ENCODE measurements at regions not wholly inside any gene's neighbourhood (a gene's known extent, or its start where the extent isn't known, plus 50 kb on each side); places are given as distances from the start of the nearest gene placed in this dataset.

DNA sequence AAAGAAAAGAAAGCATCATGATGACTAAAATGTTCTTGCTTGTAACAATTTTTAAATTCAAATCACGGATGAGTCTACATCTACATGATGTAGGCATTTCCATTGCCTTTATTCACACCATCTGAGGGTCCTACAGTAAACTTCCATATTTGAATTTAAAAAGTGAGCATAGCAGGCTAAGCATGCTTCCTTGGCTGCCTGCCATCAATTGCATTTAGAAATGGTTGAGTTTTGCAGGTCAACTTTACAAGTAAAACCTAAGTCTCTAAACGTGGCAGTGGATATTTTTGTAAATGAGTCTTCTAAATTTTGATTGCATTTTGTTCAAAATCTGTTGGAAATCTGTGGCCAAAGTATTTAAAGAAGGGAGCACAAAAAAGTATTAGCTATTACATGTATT, 136.5 kb upstream of the PTCH1 start:
- DNase-seq, result no peak

DNA sequence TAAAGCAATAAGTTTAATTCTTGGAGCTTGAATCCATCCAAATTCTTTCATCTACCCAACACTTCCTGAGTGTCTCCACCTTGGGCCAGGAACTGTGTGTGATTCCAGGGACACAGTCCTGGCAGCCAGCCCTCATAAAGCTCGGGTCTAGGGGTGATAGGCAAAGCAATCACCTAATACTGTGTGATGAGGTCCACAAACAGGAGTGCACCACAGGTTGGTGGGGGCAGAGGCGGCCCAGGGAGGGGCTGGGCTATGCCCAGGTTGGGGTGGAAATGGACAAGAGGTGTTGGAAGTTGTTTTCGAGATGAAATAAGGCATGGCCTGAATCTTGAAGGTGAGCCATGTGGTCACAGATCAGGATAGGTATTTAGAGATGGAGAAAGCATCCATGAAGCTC, 133.9 kb upstream of the PTCH1 start:
- no peak for DNase-seq

- no peak for DNase-seq
These were observed 133.0 kb upstream of the PTCH1 start for GRCh38 chr9:95649801-95650213.

GRCh38 chr9:95648225-95648624, 131.5 kb upstream of the PTCH1 start:
- no peak for DNase-seq

GRCh38 chr9:95645992-95646391, 129.2 kb upstream of the PTCH1 start:
- no peak for DNase-seq

DNA sequence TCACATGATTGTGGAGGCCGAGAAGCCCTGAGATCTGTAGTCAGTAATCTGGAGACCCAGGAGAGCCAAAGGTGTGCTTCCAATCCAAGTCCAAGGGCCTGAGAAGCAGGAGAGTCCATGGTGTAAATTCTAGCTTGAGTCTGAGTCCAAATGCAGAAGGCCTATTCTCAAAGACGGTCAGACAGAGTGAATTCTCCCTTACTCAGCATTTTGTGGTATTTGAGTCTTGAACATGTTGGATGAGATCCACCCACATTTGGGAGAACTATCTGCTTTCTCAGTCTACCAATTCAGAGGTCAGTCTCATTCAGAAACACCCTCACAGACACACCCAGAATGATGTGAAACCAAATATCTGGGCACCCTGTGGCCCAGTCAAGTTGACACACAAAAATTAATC, 128.8 kb upstream of the PTCH1 start:
- DNase-seq, result no peak

GRCh38 chr9:95644377-95644776, 127.6 kb upstream of the PTCH1 start:
- DNase-seq, result no peak

- no peak for DNase-seq
These were observed 126.8 kb upstream of the PTCH1 start for GRCh38 chr9:95643619-95644018.

GRCh38 chr9:95642189-95642588, 125.4 kb upstream of the PTCH1 start:
- DNase-seq, result no peak

DNA sequence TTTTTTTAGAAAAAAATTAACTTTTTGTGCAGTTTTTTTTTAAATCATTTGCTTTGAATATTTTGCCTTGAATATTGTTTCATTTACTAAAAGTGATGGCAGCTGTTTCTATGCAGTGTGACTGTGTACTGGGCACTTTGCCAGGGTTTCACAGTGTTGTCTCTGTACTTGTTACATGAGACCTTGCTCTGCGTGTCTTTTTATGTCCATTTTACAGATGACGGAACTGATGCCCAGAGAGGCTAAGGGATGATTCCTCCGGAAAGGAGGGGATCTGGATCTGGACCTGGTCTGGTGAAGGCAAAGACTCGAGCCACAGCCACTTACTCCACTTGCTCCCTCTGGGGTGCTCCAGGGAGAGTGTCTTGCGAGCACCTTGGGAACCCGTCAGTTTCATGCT, 124.8 kb upstream of the PTCH1 start:
- no peak for DNase-seq

DNA sequence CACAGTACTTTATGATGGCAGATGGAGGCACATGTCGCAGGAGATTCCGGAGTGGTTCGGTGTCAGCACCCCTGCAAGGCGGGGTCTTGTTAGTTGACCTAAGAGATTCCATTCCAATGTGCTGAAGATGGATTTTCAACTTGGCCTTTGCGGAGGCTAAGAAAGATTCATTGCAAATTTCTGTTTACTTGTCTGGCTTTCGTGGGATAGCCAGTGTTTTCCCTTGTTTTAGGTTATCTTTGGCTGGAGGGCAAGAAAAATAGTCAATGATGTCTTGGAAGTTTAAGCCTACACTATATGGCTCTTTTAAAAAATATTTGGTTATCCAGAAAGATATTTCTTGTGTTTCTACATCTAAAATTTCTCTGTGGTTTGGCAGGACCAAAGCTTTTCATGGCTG, 123.6 kb upstream of the PTCH1 start:
- DNase-seq, result no peak

GRCh38 chr9:95635986-95636671, 119.4 kb upstream of the PTCH1 start:
- DNase-seq, result no peak

GRCh38 chr9:95634536-95634935, 117.8 kb upstream of the PTCH1 start:
- DNase-seq, result no peak

DNA sequence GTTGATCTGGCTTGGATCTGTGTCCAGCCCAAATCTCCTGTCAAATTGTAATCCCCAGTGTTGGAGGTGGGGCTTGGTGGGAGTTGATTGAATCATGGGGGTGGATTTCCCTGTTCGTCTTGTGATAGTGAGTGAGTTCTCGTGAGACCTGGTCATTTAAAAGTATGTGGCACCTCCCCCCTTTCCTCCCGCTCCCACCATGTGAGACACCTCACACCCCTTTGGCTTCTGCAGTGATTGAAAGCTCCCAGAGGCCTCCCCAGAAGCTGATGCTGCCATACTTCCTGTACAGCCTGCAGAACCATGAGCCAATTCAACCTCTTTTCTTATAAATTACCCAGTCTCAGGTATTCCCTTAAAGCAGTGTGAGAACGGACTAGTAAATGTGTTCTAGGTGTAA, 117.3 kb upstream of the PTCH1 start:
- DNase-seq, result no peak

DNA sequence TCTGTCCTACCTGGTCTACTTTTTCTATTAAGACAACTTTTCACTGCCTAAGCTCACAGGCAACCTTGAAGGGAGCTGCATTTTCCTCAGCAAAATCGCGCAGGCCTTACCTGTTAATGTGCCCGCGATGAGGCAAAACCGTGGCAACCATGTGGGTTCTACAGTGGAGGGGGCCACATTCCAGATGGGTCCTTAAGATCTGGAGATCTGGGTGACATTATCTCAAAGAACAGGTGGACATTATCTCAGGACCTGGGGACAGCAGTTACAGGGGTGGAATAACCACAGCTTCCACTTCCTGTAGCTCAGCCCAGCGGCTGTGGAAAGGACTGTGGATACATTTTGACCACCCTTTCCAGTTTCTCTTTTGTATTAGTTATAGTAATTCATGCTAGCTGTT, 112.8 kb upstream of the PTCH1 start:
- DNase-seq, result no peak

DNA sequence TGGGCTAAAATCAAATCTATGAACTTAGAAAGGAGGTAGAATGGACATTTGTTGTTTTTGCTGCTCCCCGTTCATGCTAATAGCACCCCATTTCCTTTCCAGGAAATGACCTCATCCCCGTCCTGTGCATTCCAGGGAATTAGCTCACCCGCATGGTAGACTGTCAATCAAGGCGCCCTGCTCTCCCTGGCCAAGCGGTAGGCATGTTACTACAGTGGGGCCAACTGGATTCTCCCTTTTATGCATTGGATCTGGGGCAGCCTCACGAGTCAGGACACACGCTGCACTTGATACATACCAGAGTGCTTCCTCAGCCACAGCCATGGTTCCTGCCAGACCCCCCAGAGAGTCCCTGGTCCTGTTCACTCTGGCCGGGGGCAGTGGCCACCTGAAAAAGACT, 111.0 kb upstream of the PTCH1 start:
- no peak for DNase-seq

DNA sequence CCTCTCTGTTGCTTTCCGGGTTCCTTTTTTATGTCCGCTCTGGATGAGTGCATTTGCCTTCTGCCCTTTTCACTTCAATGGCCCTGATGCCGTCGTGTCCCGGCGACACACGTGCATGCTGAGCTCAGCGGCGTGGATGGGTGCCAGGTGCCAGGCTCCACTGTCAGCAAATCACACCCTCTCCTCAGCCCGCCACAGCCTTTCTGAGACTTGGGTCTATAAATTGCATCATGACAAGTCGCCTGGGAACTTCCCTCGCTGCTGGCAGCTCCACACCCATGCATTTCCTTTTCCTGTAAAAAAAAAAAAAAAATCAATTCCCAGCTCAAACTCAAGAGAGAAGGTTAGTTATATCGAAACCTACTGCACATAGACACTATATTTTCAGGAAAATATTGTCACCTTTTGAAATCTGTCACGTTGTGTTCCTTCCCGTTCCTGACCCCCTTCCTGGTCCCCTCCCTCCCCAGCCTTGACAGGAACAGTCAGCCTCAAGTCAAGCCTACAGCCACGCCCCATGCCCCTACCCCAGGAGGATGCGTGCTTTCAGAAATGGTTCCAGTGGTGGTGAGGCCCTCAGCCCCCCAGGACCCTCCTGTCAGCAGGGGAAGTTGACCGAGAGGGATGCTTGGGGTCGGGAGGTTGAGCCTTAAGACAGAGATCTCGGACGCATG, 110.3 kb upstream of the PTCH1 start:
- DNase-seq, result no peak

DNA sequence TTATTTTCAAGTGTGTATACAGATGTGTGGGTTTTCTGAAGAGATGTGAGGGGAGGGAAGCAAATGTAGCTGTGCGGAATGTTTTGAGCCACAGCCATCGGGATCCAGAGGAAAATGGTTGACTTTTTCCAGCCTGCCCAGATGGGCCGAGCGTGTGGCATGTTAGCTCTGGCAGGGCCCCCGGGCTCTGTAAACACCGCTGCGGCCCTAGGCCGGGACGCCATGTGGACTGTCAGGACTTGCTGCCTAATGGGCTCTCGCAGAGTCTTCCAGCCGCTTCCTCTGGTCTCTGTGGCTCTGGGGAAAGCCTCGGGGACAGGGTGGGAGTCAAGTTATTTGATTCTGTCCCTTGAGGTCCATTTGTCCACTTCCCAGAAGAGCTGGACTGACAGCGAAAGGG, 109.6 kb upstream of the PTCH1 start:
- DNase-seq, result no peak

DNA sequence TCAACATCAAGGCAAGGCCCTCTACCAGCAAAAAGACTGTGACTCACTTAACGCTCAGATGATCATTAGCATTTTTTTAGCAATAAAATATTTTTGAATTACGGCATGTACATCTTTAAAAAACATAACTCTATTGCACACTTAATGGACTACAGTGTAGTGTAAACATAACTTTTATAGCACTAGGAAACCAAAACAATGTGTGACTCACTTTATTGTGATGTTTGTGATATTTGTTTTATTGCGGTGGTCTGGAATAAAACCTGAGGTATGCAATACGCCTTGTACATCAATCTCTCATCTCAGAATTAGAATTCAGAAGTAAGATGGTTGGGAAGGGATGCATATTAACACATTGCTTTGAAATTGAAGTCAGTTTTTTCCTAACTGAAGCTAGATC, 106.9 kb upstream of the PTCH1 start:
- no peak for DNase-seq

DNA sequence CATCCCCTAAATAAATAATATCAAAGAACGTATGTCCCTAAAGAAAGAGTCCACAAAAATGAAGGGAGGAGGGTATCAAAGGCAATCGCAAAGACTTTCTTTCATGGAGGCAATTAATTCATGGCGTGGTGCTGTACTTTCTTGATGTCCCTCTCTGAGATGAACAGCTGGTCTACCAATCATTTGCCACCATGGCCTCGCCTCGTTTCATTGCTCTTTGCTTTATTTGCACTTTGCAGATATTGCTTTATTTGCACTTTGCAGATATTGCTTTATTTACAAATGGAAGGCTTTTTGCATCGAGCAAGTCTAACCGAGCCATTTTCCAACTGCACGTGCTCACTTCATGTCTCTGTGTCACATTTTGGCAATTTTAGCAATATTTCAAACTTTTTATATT, 104.0 kb upstream of the PTCH1 start:
- no peak for DNase-seq

DNA sequence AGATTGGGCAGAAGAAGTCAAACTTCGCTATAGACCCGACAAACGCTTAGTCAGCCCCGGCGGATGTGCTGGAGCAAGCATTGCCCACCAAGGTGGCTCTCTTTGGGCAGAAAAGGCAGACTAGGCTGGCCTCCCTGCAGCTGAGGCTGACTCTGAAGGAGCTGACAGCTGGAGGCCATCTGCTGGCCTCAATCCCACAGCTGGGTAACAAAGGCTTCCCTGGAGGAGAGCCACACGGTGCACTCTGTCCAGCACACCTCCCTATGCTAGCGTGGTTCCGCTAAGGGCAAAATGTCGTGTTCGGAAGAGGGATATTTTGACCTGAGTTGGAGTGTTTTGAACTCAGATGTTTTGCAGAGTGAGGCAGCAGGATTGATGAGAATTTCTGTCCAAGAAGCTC, 103.5 kb upstream of the PTCH1 start:
- DNase-seq, result no peak

DNA sequence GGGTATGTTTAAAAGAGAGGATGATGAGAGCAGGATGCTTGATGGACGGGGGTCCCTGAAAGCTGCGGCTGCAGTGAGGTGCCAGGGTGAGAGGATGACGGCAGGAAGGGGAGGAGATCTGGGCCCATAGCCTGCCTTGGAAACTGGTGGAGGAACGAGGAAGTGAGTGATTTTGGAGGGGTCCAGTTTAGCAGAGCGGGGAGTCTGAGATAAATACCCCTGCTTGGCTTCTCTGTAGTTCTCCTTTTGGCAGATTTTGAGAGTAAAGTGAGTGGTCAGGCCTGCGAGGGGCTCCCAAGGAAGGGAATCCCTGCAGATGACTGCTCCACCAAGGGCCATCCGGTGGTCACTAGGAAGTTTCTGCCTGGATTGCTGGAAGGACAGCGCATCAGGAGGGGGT, 98.5 kb upstream of the PTCH1 start:
- DNase-seq, result no peak

DNA sequence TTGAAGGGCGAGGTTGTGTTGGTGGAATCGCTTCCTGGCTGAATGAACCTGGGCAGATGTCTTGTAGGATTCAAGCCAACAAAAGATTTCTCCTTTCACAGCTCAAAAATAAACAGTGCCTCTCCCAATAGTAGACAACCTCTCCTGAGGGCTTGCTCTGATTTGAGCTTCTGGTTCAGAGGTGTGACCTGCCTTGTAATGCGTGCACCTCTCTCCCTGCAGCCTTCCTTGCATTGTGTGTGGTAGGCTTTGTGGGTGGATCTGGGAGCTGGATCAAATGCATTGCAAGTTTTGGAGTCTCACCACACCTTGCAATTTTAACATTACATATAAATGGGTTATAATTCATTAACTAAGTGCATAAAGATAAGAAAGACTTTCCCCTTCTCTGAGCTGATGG, 96.9 kb upstream of the PTCH1 start:
- no peak for DNase-seq

- no peak for DNase-seq
These were observed 94.6 kb upstream of the PTCH1 start for GRCh38 chr9:95611354-95611753.

Data from NCI-H1417 treated with DMSO at 0.1 percent for 48 hours (cell line).